ENCODE measurements at regions not wholly inside any gene's neighbourhood (a gene's known extent, or its start where the extent isn't known, plus 50 kb on each side); places are given as distances from the start of the nearest gene placed in this dataset.

GRCh38 chr5:154109416-154110106, 70.8 kb downstream of the MFAP3 start:
- Histone ChIP-seq H3K27ac (ENCODE audit: low read depth in 1 of 2, low read length in 2 of 2) (no peak overlapping the region), H3K4me3 (ENCODE audit: low read depth in 1 of 3, low read length in 3 of 3) (no peak overlapping the region)
- 66% methylated on average over 4 of the region's 4 CpGs for WGBS

DNA sequence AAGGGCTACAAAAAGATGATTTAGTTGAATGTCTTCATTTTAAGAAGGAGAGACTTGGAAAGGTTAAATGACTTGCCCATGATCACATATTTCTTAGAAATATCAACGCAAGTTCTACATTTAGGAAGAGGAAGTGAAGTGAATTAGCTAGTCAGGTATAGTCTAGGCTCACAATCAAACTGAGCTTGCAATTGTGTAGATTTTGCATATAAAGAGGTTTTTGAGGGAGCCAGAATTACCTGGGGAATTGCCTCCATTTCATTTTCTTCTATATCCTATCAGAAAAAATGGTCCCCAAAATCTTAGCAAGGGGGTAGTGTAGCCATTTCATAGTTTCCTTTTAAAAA, 71.3 kb downstream of the MFAP3 start:
- no peaks in the 10 kb centered on the region for H3K27me3 ChIP-seq (ENCODE audit: control insufficient read depth in 4 of 4, insufficient read depth in 4 of 4, low read length in 3 of 4)
- no peak for DNase-seq (ENCODE audit: low spot score)
- no peak overlapping the region for H3K27ac ChIP-seq (ENCODE audit: low read depth in 1 of 2, low read length in 2 of 2)
- no peak overlapping the region for H3K4me3 ChIP-seq (ENCODE audit: low read depth in 1 of 3, low read length in 3 of 3)
- no peaks in the 10 kb centered on the region for H3K36me3 ChIP-seq (ENCODE audit: control insufficient read depth in 4 of 4, insufficient read depth in 3 of 4, low read depth in 1 of 4, low read length in 3 of 4)
- H3K9me3 ChIP-seq (ENCODE audit: control insufficient read depth in 4 of 4, low read length in 3 of 4): no peaks in the 10 kb centered on the region
- no peaks in the 10 kb centered on the region for H3K4me1 ChIP-seq (ENCODE audit: control insufficient read depth in 4 of 4, insufficient read depth in 4 of 4, low read length in 3 of 4)
- no peak overlapping the region for H3K9ac ChIP-seq (ENCODE audit: low read depth in 1 of 2, low read length in 2 of 2)
- 86% methylated on average over 1 of the region's 1 CpG for WGBS
- TF ChIP-seq RXRA (IDR thresholded peaks at IDR 0.05) (no peak), EGR1 (IDR thresholded peaks at IDR 0.05; ENCODE audit: low read depth in 2 of 2) (no peak), HNF4G (IDR thresholded peaks at IDR 0.05) (no peak), GABPA (IDR thresholded peaks at IDR 0.05 in 1 of 2, conservative IDR thresholded peaks at IDR 0.05 in 1 of 2) (no peak), CTCF (IDR thresholded peaks at IDR 0.05; ENCODE audit: low read depth, low read length, missing input control) (no peak), MAX (IDR thresholded peaks at IDR 0.05) (no peak), FOXA1 (IDR thresholded peaks at IDR 0.05) (no peak), NR2F2 (IDR thresholded peaks at IDR 0.05) (no peak), JUND (IDR thresholded peaks at IDR 0.05) (no peak), TAF1 (conservative IDR thresholded peaks at IDR 0.05) (no peak), YY1 (IDR thresholded peaks at IDR 0.05) (no peak)
- TF ChIP-seq, protein P1, sequence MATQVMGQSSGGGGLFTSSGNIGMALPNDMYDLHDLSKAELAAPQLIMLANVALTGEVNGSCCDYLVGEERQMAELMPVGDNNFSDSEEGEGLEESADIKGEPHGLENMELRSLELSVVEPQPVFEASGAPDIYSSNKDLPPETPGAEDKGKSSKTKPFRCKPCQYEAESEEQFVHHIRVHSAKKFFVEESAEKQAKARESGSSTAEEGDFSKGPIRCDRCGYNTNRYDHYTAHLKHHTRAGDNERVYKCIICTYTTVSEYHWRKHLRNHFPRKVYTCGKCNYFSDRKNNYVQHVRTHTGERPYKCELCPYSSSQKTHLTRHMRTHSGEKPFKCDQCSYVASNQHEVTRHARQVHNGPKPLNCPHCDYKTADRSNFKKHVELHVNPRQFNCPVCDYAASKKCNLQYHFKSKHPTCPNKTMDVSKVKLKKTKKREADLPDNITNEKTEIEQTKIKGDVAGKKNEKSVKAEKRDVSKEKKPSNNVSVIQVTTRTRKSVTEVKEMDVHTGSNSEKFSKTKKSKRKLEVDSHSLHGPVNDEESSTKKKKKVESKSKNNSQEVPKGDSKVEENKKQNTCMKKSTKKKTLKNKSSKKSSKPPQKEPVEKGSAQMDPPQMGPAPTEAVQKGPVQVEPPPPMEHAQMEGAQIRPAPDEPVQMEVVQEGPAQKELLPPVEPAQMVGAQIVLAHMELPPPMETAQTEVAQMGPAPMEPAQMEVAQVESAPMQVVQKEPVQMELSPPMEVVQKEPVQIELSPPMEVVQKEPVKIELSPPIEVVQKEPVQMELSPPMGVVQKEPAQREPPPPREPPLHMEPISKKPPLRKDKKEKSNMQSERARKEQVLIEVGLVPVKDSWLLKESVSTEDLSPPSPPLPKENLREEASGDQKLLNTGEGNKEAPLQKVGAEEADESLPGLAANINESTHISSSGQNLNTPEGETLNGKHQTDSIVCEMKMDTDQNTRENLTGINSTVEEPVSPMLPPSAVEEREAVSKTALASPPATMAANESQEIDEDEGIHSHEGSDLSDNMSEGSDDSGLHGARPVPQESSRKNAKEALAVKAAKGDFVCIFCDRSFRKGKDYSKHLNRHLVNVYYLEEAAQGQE (IDR thresholded peaks at IDR 0.05): no peak

More at GRCh38 chr5:154109416-154110106, 70.8 kb downstream of the MFAP3 start:
- Histone ChIP-seq H3K27me3 (ENCODE audit: control insufficient read depth in 4 of 4, insufficient read depth in 4 of 4, low read length in 3 of 4) (no peaks in the 10 kb centered on the region), H3K9ac (ENCODE audit: low read depth in 1 of 2, low read length in 2 of 2) (no peak overlapping the region), H3K36me3 (ENCODE audit: control insufficient read depth in 4 of 4, insufficient read depth in 3 of 4, low read depth in 1 of 4, low read length in 3 of 4) (no peaks in the 10 kb centered on the region), H3K9me3 (ENCODE audit: control insufficient read depth in 4 of 4, low read length in 3 of 4) (no peaks in the 10 kb centered on the region), H3K4me1 (ENCODE audit: control insufficient read depth in 4 of 4, insufficient read depth in 4 of 4, low read length in 3 of 4) (no peaks in the 10 kb centered on the region)
- TF ChIP-seq, protein P1 (IDR thresholded peaks at IDR 0.05): no peak
- TF ChIP-seq MAX (IDR thresholded peaks at IDR 0.05) (no peak), GABPA (IDR thresholded peaks at IDR 0.05 in 1 of 2, conservative IDR thresholded peaks at IDR 0.05 in 1 of 2) (no peak), NR2F2 (IDR thresholded peaks at IDR 0.05) (no peak), EGR1 (IDR thresholded peaks at IDR 0.05; ENCODE audit: low read depth in 2 of 2) (no peak), FOXA2 (IDR thresholded peaks at IDR 0.05) (no peak), RAD21 (IDR thresholded peaks at IDR 0.05) (no peak)
- TF ChIP-seq, protein P2, sequence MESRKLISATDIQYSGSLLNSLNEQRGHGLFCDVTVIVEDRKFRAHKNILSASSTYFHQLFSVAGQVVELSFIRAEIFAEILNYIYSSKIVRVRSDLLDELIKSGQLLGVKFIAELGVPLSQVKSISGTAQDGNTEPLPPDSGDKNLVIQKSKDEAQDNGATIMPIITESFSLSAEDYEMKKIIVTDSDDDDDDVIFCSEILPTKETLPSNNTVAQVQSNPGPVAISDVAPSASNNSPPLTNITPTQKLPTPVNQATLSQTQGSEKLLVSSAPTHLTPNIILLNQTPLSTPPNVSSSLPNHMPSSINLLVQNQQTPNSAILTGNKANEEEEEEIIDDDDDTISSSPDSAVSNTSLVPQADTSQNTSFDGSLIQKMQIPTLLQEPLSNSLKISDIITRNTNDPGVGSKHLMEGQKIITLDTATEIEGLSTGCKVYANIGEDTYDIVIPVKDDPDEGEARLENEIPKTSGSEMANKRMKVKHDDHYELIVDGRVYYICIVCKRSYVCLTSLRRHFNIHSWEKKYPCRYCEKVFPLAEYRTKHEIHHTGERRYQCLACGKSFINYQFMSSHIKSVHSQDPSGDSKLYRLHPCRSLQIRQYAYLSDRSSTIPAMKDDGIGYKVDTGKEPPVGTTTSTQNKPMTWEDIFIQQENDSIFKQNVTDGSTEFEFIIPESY (IDR thresholded peaks at IDR 0.05): no peak
- DNase-seq (ENCODE audit: low spot score): no peak

Measured in liver (tissue), 8 donors.